NCI-H1694 treated with DMSO at 0.1 percent for 48 hours (cell line): ENCODE measurements at regions not wholly inside any gene's neighbourhood (a gene's known extent, or its start where the extent isn't known, plus 50 kb on each side); places are given as distances from the start of the nearest gene placed in this dataset.

Experiments
- DNase-seq: peaks from one replicate; lab custom pipeline; 2025; lab: John Stamatoyannopoulos, UW

DNA sequence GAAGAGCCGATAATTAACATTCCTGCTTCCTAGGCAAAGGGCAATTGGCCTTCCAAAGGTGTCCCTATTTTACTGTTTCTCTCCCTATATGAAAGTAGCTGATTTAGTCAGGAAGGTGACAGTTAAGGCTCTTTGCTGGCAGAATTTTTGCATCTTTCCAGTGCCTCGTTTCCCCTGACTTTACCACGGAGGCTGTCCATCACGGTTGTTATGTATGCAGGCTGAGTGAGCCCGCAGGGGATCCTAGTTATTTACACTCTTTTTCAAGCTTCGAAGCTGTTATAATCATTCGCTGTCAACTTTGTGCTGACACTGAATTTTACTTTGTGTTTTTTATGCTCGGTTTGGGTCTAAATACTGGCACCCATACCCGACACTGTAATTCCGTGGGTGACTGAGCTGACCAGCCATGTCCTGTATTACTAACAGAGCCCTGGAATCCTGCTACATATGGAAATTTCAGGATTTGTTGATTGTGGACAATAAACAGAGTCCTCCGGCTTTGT lies 713.8 kb upstream of the FANCL start:
- no peak for DNase-seq

DNA sequence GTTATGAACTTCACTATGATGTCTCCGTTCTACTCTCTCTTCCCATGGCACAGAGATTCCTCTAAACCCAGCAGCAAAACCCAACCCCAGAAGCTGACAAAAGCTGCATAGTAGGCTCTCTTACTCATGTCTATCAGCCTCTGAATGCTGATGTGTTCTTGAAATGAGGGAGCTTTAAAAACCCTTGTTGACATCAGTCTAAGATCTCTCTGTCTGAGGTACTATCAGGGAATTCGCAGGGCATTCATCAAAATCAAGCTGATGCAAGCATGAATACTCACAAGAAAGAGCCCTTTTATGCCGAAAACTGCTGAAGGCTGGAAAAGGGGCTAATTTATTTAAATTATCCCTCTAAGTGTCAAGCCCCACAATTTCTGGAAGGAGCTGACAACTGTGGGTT lies 710.6 kb upstream of the FANCL start:
- no peak for DNase-seq

DNA sequence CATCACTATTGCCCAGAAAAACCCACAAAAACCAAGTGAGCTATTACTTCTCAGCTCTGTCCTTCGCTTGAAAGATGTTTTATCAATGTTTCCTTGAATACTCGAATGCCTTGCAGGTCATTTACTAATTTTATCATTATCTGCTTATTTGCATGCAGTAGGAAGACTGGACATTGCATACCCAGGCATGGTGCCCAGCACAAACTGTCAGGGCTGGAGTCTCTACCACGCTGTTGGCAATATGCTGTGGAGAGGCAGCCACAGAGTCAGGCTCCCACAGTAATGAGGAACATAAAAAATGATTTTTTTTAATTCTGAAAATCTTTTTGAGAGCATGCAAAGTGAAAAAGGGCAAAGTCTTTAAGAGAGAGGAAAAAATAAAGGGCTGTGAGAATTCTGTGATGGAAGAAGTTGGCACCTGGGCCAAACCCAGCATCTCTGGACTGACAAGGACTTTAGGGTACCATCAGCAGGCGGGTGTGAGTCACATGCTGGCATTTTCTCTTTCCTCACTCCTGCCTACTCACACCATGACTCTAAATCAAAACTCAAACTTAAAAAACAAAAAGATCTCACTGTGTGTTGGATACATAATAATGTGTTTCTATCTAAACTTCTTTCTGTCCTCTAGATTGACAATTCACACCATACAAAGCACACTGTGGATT lies 709.8 kb upstream of the FANCL start:
- no peak for DNase-seq

DNA sequence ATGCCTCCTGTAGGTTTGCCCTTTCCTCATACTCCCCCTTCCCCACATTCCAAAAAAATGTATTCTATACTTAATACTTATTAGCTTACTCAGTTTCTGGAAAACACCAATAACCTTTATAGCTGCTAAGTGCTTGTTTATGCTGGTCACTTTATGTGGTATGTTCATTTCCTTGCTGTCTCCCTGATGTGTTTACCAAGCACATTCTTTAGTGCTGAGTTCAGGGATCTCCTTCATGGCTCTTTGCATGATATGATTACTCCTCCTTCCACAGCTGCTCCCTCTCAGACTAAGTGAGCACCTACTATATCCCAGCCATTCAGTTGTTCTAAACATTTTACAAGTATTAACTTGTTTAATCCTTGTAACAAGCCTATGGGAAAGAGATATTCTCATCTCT lies 698.3 kb upstream of the FANCL start:
- DNase-seq = no peak

DNA sequence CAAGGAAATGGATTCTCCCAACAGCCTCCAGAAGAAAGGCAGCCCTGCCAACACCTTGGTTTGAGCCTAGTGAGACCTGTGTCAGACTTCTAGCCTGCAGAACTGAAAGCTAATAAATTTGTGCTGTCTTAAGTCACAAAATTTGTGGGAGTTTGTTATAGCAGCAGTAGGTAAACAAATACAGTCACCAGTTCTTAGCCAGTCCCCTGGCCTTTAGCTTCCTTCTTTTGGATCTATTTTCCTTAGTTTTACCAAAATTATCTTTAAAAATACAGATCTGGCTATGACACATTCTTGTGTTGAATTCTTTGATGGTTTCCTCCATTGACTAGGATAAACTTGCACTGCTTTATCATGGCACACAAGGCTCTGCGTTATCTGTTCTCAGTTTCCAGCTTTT lies 697.9 kb upstream of the FANCL start:
- no peak for DNase-seq

DNA sequence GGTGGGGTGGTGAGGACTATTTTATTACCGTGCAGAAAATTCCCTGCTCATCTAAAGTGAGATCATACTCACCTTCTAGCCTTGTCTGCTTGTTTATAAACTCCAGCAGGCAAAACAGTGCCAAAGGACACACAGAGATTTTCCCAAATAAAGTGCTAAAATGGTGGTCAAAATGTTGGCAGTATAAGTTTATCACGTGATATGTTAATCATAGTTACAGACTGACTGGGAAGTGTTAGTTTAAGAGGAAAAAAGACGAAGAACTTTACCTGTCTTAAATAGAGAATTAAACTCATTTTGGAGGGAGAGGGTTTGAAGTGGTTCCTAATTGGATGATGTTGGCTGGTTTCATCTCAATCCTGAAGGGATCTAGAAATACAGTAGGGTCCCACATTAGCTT lies 691.7 kb upstream of the FANCL start:
- no peak for DNase-seq

DNA sequence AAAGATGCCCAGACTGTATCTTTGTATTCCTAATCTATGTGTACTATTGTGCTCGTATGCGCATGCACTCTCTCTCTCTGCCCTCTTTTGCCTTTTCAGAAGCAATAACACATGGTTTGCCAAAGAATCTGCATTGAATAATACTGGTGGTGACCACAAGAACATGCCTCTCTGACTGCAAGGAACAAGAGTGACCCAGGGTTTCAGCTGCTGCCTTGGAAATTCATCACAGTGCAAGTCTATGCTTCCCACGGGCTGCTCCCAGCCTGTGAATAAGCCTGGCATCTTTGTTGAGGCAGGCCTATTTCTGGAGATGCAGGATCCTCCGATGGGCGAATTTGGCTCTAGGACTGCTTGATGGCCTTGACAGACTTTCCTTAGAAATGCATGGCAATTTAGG lies 689.4 kb upstream of the FANCL start:
- no peak for DNase-seq

DNA sequence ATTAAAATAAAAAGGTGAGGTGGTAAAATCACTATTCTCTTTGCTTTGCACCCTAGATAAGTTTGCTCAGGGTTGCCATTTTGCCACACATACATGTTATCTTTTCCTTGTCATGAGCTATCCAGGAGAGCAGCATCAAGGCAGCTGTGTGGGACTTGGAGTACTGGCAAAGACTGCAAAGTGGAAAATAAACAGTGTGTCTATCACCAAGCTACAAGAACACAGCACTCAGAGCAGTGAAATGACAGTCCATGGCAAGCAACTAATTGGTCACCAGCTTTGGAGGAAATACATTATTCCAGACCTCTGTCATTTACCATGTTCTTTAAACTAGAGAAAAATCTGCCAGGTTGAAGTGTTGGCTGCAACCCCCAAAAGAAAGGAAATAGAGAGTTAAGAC lies 687.8 kb upstream of the FANCL start:
- DNase-seq = no peak

DNA sequence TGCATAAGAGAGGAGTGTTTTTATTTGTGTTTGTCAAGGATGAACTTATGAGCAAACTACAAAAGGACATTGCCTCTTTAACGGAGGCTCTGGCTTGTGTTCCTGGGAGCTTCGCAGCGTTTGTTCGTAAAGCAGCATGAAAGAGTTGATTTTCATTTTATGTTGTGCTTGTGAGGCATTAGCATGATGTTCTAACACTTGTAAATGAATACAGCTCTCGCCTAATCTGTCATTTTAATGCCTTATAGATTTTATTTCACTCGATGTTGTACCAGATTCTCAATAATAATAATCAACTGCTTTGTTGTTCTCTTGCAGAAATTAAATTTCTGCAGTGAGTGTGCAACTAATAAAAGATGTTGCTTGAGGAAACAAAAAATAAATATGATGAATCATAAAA lies 687.3 kb upstream of the FANCL start:
- no peak for DNase-seq

DNA sequence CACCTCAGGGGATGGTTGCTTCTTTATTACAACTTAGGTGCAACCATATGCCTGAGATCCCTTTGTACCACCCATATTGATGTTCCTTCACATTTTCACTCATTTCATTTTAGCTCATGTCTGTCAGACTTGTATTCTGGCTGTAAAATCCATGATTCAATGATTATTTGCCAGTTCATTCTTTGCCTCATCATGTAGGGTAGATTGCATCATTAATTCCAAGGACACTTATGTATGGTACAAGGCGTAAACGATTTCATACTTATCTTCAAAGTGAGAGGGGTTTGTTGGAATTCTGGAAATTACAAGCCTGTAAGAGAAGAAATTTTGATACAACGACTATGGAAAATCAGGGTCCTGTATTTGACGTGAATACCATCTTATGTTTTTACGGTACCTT lies 685.0 kb upstream of the FANCL start:
- no peak for DNase-seq

DNA sequence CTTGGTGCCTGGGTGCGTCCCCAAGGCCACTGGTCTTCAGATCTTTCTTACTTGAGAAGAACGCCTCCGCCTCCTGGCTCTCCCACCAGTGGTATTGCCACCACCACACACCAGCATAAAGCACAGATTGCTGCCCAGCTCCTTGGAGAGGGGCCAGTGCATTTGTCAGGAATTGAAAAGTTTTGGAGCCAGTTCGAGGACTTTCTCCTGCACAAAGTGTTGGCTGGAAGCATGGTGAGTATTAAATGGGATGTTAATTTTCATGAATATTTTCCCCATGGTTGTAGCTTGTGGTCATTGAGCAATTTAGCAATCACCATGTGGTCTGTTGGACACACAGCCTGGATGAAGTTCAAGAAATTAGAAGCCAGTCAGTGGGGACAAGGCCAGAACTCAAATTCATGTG lies 684.6 kb upstream of the FANCL start:
- DNase-seq = no peak

DNA sequence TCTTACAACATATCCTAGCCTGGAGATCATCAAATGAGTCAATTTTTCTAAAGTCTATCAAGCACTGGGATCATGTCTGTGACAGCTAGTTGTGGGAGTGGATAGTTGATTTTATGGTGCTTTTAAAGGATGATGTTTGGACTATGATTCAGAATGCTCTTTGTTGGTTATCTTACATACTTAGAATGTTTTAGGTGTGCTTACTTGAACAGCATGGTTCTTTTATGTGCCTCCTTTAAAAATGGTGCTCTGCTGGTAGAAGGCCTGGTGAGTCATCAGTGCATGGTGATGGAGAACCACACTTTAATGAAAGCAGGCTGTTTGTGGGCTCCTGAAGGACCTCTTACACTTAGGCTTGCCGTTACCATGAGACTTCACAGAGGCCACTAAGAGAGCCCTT lies 682.7 kb upstream of the FANCL start:
- DNase-seq = no peak

DNA sequence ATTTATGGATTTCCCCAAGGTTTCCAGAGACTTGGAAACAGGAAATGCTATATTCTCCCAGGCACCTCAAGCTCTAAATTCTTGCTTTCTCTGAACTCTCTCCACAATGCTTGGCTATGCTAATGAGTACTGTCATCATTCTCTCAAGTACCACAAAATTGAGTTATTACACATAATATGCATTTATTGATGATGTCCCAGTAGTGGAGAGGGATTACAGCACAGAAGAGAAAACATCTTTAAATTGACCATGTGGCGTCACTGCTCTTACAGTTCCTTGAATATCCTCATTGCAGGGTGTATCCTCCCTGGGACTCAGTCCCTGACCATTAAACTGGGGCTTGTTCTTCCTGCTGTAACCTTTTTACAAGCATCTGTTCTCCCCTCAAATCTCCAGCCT lies 681.1 kb upstream of the FANCL start:
- DNase-seq = no peak

DNA sequence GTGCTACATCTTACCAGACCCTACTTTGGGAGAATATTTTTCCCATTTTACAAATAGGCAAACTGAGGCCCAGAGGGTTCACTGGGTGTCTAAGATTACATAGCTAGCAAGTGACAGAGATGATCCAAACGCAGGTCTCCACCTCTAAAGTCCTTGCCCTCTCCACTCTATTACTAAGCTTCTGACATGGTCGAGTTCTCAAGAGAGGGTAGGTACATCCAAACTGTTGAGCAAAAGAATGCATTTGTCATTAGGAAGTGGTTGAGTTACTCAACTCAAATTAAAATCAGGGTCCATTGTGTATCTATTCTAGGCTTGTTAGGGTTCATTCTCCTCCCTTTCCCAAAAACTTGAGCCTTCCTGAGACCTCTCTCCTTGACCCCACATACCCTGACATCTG lies 680.6 kb upstream of the FANCL start:
- no peak for DNase-seq

DNA sequence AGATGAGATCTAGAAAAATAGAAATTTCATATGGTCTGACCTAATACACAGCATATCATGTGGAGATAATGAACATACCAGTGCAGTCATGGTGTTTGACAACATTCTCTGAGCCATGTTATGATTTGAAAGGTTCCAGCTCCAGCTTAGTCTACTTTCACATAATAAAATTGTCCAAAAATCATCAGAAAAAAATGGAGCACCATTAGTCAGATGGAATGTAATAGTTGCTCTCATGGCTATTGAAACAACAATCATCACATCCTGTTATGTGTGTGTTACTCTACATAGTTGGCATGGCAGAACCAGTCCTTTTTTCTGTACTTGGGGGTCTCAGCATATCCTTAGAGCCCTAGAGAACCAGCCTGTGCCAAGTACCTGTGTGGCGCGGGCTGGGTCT lies 678.9 kb upstream of the FANCL start:
- DNase-seq = no peak

DNA sequence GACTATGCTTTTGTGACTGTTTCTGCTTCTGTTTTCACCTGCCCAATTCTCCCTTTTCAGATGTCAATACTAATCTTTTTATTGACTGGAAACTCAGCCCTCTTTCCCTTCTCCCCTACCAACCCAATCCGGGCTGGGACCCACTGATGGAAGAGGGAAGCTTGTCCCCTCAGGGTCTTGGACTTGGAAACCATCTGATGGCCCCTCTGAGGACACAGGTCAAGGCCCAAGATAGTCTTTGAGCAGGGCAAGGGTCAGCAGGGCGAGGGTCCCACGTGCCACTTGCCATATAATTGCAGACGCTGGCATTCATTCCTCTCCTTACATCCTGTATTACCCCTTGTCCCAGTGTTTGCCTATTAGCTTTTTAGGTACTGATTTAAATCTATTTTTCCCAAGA lies 678.2 kb upstream of the FANCL start:
- no peak for DNase-seq

DNA sequence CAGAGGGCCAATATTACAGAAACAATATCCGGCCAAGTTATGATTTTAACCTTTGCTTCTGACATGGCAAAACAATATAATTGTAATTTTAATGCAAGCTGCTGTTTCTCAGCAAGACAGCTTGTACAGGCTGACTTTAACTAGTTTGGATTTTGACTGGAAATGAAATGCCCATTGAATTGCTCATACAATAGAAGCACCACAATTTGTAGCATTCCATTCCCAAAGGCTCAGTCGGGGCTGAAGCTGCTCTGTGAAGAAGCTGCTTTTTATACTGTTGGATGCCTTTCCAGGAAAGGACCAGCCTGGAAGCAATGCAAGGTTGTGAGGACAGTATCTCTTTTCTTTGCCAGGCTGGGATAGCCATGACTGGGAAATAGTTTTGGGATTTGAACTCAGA lies 677.0 kb upstream of the FANCL start:
- DNase-seq = no peak

DNA sequence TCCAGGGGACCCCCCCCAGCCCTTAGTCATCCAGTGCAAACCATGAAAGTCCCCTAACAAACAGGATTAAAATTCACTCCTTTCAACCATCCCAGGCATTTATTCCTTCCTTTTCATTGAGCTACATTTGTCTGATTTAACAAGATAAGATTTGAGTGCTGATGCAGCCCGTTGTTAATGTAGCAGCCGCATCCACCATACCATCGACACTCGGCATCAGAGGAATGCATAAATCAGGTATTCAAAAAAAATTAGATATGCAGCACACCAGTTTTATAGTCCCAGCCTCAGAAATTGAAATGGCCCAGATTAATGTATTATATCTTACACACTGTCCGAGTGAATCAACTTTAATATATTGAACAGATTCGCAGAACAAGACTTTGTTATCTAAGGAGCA lies 676.5 kb upstream of the FANCL start:
- DNase-seq = no peak

DNA sequence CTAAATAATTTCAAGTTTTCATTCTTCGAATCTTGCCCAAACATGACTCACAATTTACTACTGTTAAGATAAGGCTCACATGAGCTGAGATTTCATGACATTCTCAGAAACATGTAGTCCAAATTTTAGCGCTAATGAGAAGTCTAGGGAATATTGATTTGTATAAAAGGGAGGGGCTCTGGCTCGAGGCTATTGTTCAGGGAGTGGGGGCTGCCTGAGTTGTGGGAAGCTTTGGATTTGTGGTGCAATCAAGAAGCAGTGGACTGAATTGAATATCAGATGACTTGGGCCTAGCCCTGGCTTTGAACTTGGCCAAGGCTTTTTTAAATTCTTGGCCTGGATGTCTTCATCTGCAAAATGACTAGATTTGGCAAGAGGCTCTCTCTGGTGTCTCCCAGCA lies 674.9 kb upstream of the FANCL start:
- no peak for DNase-seq

DNA sequence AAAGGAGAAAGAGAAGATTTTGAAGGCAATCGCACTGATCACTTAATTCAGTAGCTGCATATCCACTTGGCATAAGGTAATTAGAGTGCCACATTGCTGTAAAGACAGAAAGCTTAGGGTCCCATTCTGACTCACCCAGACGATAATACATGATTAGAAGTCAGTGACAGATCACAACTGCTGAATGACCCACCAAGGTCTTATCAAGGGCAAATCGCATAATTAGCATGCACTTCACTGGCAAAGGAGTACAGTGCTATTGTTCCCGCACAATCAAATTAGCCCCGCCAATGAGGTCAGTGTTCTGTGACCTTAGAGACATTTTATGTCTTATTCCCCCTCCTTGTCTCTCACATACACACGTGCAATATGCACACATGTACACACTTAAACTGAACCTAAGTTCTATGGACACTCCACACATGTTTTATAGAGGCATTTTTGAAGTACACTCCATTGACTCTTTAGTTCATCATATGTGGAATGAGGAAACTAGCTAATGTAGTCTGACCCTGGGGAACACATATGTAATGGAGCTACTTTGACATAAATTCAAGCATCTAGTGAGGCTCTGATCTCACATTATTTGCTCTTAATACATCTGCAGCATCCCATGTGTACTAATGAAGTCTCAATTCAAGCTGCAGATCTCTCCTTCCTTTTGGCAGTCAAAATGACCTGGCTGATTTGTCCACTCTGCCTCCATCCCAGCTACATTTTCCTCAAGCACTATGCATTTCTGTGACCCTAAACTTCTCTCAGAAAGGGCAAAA lies 673.8 kb upstream of the FANCL start:
- no peak for DNase-seq

DNA sequence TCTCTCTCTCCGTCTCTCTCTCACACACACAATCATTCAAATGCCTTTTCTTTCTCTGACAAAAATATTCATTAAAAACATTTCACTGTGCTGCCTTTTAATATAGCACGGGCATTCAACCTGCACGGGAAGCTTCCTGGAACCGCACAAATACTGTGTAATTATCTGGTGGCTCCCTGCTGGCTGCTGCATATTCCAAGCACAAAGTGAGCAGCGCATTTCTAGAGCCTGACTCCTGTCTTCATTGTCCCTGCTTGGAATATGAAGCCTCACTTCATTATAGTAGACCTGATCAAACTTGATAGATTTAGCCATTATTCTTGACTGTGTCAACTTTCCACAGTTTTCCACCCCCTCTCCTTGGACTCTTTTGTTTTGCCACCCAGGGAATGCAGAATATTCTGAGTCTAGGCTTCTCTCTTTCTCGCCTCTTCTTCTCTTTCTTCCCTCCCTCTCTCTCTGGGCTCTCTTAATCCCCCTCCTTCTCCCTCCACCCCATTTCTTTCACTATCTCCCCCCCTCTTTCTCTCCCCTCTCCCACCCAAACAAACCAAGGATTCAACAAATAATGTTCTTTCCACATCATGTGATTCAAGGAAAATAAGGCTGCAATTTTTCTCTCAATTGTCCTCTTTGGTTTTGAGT lies 672.1 kb upstream of the FANCL start:
- DNase-seq = no peak

DNA sequence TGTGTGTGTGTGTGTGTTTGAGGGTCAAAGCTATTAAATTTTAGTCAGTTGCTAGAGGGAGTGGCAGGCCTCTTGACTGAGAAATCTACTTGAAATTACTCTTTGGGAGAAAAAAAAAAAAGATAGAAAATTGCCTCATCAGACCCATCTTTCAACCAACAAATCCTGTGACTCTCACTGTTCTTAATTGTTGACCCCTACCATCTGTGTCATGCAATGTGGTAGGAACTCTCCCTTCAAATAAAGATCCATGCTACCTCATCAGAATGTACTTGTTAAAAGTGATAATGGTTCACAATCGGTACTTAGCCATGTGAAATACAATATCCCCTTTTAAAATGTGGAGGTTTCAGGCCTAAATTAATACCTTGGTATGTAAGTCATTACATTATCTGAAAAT lies 670.8 kb upstream of the FANCL start:
- no peak for DNase-seq

DNA sequence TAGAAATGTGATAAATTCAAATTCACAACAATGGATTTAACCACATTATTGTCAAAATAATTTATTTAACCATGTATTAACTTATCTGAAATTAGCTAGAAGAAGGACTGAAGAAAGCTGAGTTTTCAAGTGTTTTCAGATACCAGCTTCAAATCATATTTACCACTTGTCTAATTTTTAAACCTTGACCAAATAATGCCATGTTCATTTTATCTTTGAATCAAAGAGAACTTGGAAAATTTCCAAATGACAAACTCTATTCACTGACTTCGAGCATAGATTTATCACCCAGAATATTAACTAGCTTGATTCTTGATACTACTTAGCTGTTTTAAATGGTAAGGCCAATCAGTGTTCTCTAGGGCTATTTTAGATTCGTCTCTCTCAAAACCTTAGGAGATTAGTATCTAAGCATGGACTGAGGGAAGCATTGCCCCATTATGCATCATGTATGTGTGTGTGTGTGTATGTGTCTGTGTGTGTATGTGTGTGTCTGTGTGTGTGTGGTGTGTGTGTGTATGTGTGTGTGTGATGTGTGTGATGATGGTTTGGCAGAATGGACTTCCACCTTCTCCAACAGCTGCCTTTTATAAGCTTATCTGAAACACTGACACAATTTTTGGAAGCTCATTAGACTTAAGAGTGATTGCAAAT lies 667.5 kb upstream of the FANCL start:
- DNase-seq = no peak
